Neural progenitor cell (in vitro differentiated cells): ENCODE measurements at regions not wholly inside any gene's neighbourhood (a gene's known extent, or its start where the extent isn't known, plus 50 kb on each side); places are given as distances from the start of the nearest gene placed in this dataset.
A peak's percentile ranks its signal among the peaks of the same experiment; 100 is the strongest.

Source experiments
- DNase-seq: peaks from one replicate; pipeline ENCODE4 v3.0.0-alpha.2; 2016; ENCODE audit warnings: low spot score
- H2AFZ ChIP-seq: fragments of 200-600 bp; sonication (generic); replicated peaks from 2 replicates; pipeline ENCODE4 v1.6.1; 2016; ENCODE audit warnings: antibody characterized with exemption
- H3F3A ChIP-seq: fragments of 200-600 bp; sonication (generic); 2 replicates; pipeline ENCODE4 v1.6.1; 2016; ENCODE audit warnings: antibody characterized with exemption, low read depth
- H3K27ac ChIP-seq: fragments of 200-600 bp; sonication (generic); 2 replicates; pipeline ENCODE4 v1.5.1; 2016; ENCODE audit warnings: mild to moderate bottlenecking
- H3K27me3 ChIP-seq: fragments of 200-600 bp; sonication (generic); 2 replicates; pipeline ENCODE4 v1.6.1; 2016; ENCODE audit warnings: mild to moderate bottlenecking, moderate library complexity
- H3K36me3 ChIP-seq: fragments of 200-600 bp; sonication (generic); 2 replicates; pipeline ENCODE4 v1.5.1; 2016
- H3K4me1 ChIP-seq: fragments of 200-600 bp; sonication (generic); 2 replicates; pipeline ENCODE4 v1.6.1; 2016; ENCODE audit warnings: mixed run types
- H3K4me2 ChIP-seq: fragments of 200-600 bp; sonication (generic); 2 replicates; pipeline ENCODE4 v1.6.1; 2016
- H3K4me3 ChIP-seq: fragments of 200-600 bp; sonication (generic); 2 replicates; pipeline ENCODE4 v1.5.1; 2016
- H3K79me2 ChIP-seq: fragments of 200-600 bp; sonication (generic); 2 replicates; pipeline ENCODE4 v1.6.1; 2016; ENCODE audit warnings: low read depth
- H3K9ac ChIP-seq: fragments of 200-600 bp; sonication (generic); 2 replicates; pipeline ENCODE4 v1.6.1; 2016
- H3K9me3 ChIP-seq: fragments of 200-600 bp; sonication (generic); 2 replicates; pipeline ENCODE4 v1.5.1; 2016; ENCODE audit warnings: low read depth
- H4K20me1 ChIP-seq: fragments of 200-600 bp; sonication (generic); 2 replicates; pipeline ENCODE4 v1.6.1; 2016; ENCODE audit warnings: low read depth
- H3K27ac Mint-ChIP-seq: 3 replicates; pipeline ENCODE4 v1.8.0; 2021; ENCODE audit warnings: mixed read lengths
- H3K27me3 Mint-ChIP-seq: 2 replicates; pipeline ENCODE4 v1.8.0; 2022; ENCODE audit warnings: low read depth, mild to moderate bottlenecking, inconsistent platforms, moderate library complexity, mixed read lengths; ENCODE audit not compliant: insufficient read depth
- H3K36me3 Mint-ChIP-seq: 3 replicates; pipeline ENCODE4 v1.8.0; 2021; ENCODE audit warnings: mixed read lengths
- H3K4me1 Mint-ChIP-seq: 3 replicates; pipeline ENCODE4 v1.8.0; 2021; ENCODE audit warnings: mixed read lengths
- H3K4me3 Mint-ChIP-seq: 3 replicates; pipeline ENCODE4 v1.8.0; 2021; ENCODE audit warnings: mild to moderate bottlenecking, moderate library complexity, mixed read lengths
- H3K9me3 Mint-ChIP-seq: 3 replicates; pipeline ENCODE4 v1.8.0; 2020; ENCODE audit warnings: mixed read lengths
- EZH2 ChIP-seq: fragments of 200-600 bp; sonication (generic); IDR thresholded peaks from 2 replicates; pipeline ENCODE4 v1.6.1; 2017; ENCODE audit warnings: antibody characterized with exemption, mild to moderate bottlenecking, moderate library complexity
- EZH2phosphoT487 ChIP-seq: fragments of 200-600 bp; sonication (generic); IDR thresholded peaks from 2 replicates; pipeline ENCODE4 v1.6.1; 2017; ENCODE audit warnings: antibody characterized with exemption
- TF ChIP-seq, protein P1 (sequence below): fragments of 200-600 bp; sonication (generic); IDR thresholded peaks from 2 replicates; pipeline ENCODE4 v1.5.1; 2017; ENCODE audit warnings: antibody characterized with exemption, mild to moderate bottlenecking

- Histone ChIP-seq H3K4me2 (no peak overlapping the region), H3K27me3 (no peaks in the 10 kb centered on the region), H3K9ac (no peak overlapping the region), H3F3A (no peaks in the 10 kb centered on the region), H3K4me3 (no peak overlapping the region), H4K20me1 (no peaks in the 10 kb centered on the region), H2AFZ (no peak overlapping the region), H3K79me2 (no peaks in the 10 kb centered on the region), H3K9me3 (no peaks in the 10 kb centered on the region), H3K36me3 (no peaks in the 10 kb centered on the region), H3K27ac (no peak overlapping the region), H3K4me1 (no peaks in the 10 kb centered on the region)
- peak overlapping the region; percentile 64 for H3K27ac Mint-ChIP-seq
- H3K27me3 Mint-ChIP-seq = peaks cover 9% of the 10 kb centered on the region
- TF ChIP-seq EZH2phosphoT487 (no peak), EZH2 (no peak)
- TF ChIP-seq, protein P1, sequence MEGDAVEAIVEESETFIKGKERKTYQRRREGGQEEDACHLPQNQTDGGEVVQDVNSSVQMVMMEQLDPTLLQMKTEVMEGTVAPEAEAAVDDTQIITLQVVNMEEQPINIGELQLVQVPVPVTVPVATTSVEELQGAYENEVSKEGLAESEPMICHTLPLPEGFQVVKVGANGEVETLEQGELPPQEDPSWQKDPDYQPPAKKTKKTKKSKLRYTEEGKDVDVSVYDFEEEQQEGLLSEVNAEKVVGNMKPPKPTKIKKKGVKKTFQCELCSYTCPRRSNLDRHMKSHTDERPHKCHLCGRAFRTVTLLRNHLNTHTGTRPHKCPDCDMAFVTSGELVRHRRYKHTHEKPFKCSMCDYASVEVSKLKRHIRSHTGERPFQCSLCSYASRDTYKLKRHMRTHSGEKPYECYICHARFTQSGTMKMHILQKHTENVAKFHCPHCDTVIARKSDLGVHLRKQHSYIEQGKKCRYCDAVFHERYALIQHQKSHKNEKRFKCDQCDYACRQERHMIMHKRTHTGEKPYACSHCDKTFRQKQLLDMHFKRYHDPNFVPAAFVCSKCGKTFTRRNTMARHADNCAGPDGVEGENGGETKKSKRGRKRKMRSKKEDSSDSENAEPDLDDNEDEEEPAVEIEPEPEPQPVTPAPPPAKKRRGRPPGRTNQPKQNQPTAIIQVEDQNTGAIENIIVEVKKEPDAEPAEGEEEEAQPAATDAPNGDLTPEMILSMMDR = no peak
- H3K4me1 Mint-ChIP-seq = peaks cover 3% of the 10 kb centered on the region
- no peaks in the 10 kb centered on the region for H3K9me3 Mint-ChIP-seq
- no peak overlapping the region for H3K4me3 Mint-ChIP-seq
- H3K36me3 Mint-ChIP-seq = no peaks in the 10 kb centered on the region
- DNase-seq = no peak
Measured at GRCh38 chr9:107626118-107626517, 136.5 kb upstream of the KLF4 start.

- no peaks in the 10 kb centered on the region for H3K9me3 ChIP-seq
- H3K27me3 Mint-ChIP-seq = peaks cover 12% of the 10 kb centered on the region
- H3K4me3 Mint-ChIP-seq = no peak overlapping the region
- no peak overlapping the region for H3K27ac Mint-ChIP-seq
- no peak for TF ChIP-seq EZH2phosphoT487
- TF ChIP-seq, protein P1 = no peak
- TF ChIP-seq EZH2 = no peak
- no peak overlapping the region for H3K4me3 ChIP-seq
- no peaks in the 10 kb centered on the region for H3K79me2 ChIP-seq
- no peak for DNase-seq
- no peaks in the 10 kb centered on the region for H3K36me3 Mint-ChIP-seq
- no peaks in the 10 kb centered on the region for H3K4me1 ChIP-seq
- no peaks in the 10 kb centered on the region for H4K20me1 ChIP-seq
- no peak overlapping the region for H3K27ac ChIP-seq
- H3K27me3 ChIP-seq = no peaks in the 10 kb centered on the region
- no peaks in the 10 kb centered on the region for H3K36me3 ChIP-seq
- no peak overlapping the region for H3K9ac ChIP-seq
- peaks cover 6% of the 10 kb centered on the region for H3K4me1 Mint-ChIP-seq
- H2AFZ ChIP-seq = no peak overlapping the region
- no peak overlapping the region for H3K4me2 ChIP-seq
- H3K9me3 Mint-ChIP-seq = no peaks in the 10 kb centered on the region
- H3F3A ChIP-seq = no peaks in the 10 kb centered on the region
Measured at GRCh38 chr9:107625383-107625984, 135.9 kb upstream of the KLF4 start.

GRCh38 chr9:107624234-107624948 is 134.8 kb upstream of the KLF4 start:
- H3K4me3 ChIP-seq = no peak overlapping the region
- H4K20me1 ChIP-seq = no peaks in the 10 kb centered on the region
- no peak for DNase-seq
- no peak overlapping the region for H3K4me3 Mint-ChIP-seq
- H3K9ac ChIP-seq = no peak overlapping the region
- H3K4me1 Mint-ChIP-seq = peaks cover 6% of the 10 kb centered on the region
- H3K27ac ChIP-seq = no peak overlapping the region
- no peaks in the 10 kb centered on the region for H3F3A ChIP-seq
- no peak overlapping the region for H3K4me2 ChIP-seq
- H3K36me3 ChIP-seq = no peaks in the 10 kb centered on the region
- H3K79me2 ChIP-seq = no peaks in the 10 kb centered on the region
- H3K9me3 ChIP-seq = no peaks in the 10 kb centered on the region
- no peaks in the 10 kb centered on the region for H3K9me3 Mint-ChIP-seq
- no peaks in the 10 kb centered on the region for H3K36me3 Mint-ChIP-seq
- H3K27me3 Mint-ChIP-seq = peaks cover 12% of the 10 kb centered on the region
- no peak overlapping the region for H3K27ac Mint-ChIP-seq
- no peak overlapping the region for H2AFZ ChIP-seq
- no peaks in the 10 kb centered on the region for H3K27me3 ChIP-seq
- TF ChIP-seq, protein P1 = no peak
- TF ChIP-seq EZH2 = no peak
- TF ChIP-seq EZH2phosphoT487 = no peak
- no peaks in the 10 kb centered on the region for H3K4me1 ChIP-seq
